ENCODE measurements at regions not wholly inside any gene's neighbourhood (a gene's known extent, or its start where the extent isn't known, plus 50 kb on each side); places are given as distances from the start of the nearest gene placed in this dataset.

GRCh38 chr10:78857193-78857592 is 211.6 kb upstream of the ZMIZ1 start:
- DNase-seq (ENCODE audit: low read depth in 1 of 2, low spot score in 1 of 2) = no peak

GRCh38 chr10:78859266-78859665 is 209.5 kb upstream of the ZMIZ1 start:
- DNase-seq (ENCODE audit: low read depth in 1 of 2, low spot score in 1 of 2) = no peak

GRCh38 chr10:78859769-78860168 is 209.0 kb upstream of the ZMIZ1 start:
- no peak for DNase-seq (ENCODE audit: low read depth in 1 of 2, low spot score in 1 of 2)

GRCh38 chr10:78860260-78860914 is 208.4 kb upstream of the ZMIZ1 start:
- no peak for DNase-seq (ENCODE audit: low read depth in 1 of 2, low spot score in 1 of 2)

- DNase-seq (ENCODE audit: low read depth in 1 of 2, low spot score in 1 of 2) = no peak
Measured at GRCh38 chr10:78861529-78862327, 207.0 kb upstream of the ZMIZ1 start.

- DNase-seq (ENCODE audit: low read depth in 1 of 2, low spot score in 1 of 2) = no peak
Measured at GRCh38 chr10:78862328-78862640, 206.5 kb upstream of the ZMIZ1 start.

- no peak for DNase-seq (ENCODE audit: low read depth in 1 of 2, low spot score in 1 of 2)
Measured at GRCh38 chr10:78863140-78863905, 205.4 kb upstream of the ZMIZ1 start.

- no peak for DNase-seq (ENCODE audit: low read depth in 1 of 2, low spot score in 1 of 2)
Measured at GRCh38 chr10:78863906-78864239, 204.9 kb upstream of the ZMIZ1 start.

GRCh38 chr10:78864761-78865537 is 203.8 kb upstream of the ZMIZ1 start:
- DNase-seq (ENCODE audit: low read depth in 1 of 2, low spot score in 1 of 2) = no peak

GRCh38 chr10:78865538-78865875 is 203.3 kb upstream of the ZMIZ1 start:
- no peak for DNase-seq (ENCODE audit: low read depth in 1 of 2, low spot score in 1 of 2)

GRCh38 chr10:78865931-78866717 is 202.6 kb upstream of the ZMIZ1 start:
- no peak for DNase-seq (ENCODE audit: low read depth in 1 of 2, low spot score in 1 of 2)

- no peak for DNase-seq (ENCODE audit: low read depth in 1 of 2, low spot score in 1 of 2)
Measured at GRCh38 chr10:78866731-78867554, 201.8 kb upstream of the ZMIZ1 start.

GRCh38 chr10:78867555-78867939 is 201.2 kb upstream of the ZMIZ1 start:
- DNase-seq (ENCODE audit: low read depth in 1 of 2, low spot score in 1 of 2) = no peak

GRCh38 chr10:78868048-78868447 is 200.7 kb upstream of the ZMIZ1 start:
- DNase-seq (ENCODE audit: low read depth in 1 of 2, low spot score in 1 of 2) = no peak

GRCh38 chr10:78868456-78868855 is 200.3 kb upstream of the ZMIZ1 start:
- no peak for DNase-seq (ENCODE audit: low read depth in 1 of 2, low spot score in 1 of 2)

- DNase-seq (ENCODE audit: low read depth in 1 of 2, low spot score in 1 of 2) = no peak
Measured at GRCh38 chr10:78868861-78869260, 199.9 kb upstream of the ZMIZ1 start.

GRCh38 chr10:78869508-78870454 is 199.0 kb upstream of the ZMIZ1 start:
- DNase-seq (ENCODE audit: low read depth in 1 of 2, low spot score in 1 of 2) = no peak

- DNase-seq (ENCODE audit: low read depth in 1 of 2, low spot score in 1 of 2) = no peak
Measured at GRCh38 chr10:78870458-78870857, 198.3 kb upstream of the ZMIZ1 start.

- DNase-seq (ENCODE audit: low read depth in 1 of 2, low spot score in 1 of 2) = no peak
Measured at GRCh38 chr10:78871796-78872195, 197.0 kb upstream of the ZMIZ1 start.

All from activated T-helper 1 cell treated with anti-CD3 and anti-CD28 coated beads, Interleukin-2, amount 50 U/mL, for 16 hours (primary cell).